ENCODE measurements at regions not wholly inside any gene's neighbourhood (a gene's known extent, or its start where the extent isn't known, plus 50 kb on each side); places are given as distances from the start of the nearest gene placed in this dataset.

DNA sequence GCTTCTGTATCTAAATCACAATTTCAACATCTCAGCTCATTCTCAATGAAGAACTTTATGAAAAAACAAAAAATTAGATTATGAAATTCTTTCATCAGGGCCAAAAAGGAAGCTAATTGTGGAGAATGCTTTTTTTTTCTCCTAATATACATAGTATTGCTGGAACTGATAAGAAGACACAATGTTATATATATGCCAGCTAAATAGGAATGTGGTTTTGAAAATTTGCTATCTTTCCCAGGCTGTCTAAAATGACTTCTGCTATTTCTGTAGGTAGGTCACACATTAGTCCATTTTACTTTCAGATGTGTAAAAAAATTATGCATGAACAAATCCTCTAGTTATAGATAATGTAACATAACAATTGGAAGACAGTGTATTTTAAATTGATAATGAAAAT, 732.9 kb downstream of the RWDD3 start:
- TF ChIP-seq EZH2 (IDR thresholded peaks at IDR 0.05; ENCODE audit: insufficient read depth, poor library complexity, severe bottlenecking) (no peak), EZH2phosphoT487 (IDR thresholded peaks at IDR 0.05; ENCODE audit: insufficient read depth, low read depth) (no peak)
